Fibroblast of pulmonary artery (primary cell): ENCODE measurements at regions not wholly inside any gene's neighbourhood (a gene's known extent, or its start where the extent isn't known, plus 50 kb on each side); places are given as distances from the start of the nearest gene placed in this dataset.

Experiments used
- DNase-seq: peaks from one replicate; pipeline ENCODE4 v3.0.0-alpha.2; 2010; ENCODE audit warnings: low read depth
- H3K4me3 ChIP-seq: replicated peaks from 2 replicates; pipeline ENCODE4 v1.5.1; 2011; ENCODE audit warnings: low read depth, mild to moderate bottlenecking, control low read depth, low read length, moderate library complexity
- TF ChIP-seq, protein P1 (sequence below): IDR thresholded peaks from 2 replicates; pipeline ENCODE4 v1.5.1; 2011; ENCODE audit warnings: mild to moderate bottlenecking, control low read depth, low read length, inconsistent platforms; ENCODE audit errors: missing control alignments

DNA sequence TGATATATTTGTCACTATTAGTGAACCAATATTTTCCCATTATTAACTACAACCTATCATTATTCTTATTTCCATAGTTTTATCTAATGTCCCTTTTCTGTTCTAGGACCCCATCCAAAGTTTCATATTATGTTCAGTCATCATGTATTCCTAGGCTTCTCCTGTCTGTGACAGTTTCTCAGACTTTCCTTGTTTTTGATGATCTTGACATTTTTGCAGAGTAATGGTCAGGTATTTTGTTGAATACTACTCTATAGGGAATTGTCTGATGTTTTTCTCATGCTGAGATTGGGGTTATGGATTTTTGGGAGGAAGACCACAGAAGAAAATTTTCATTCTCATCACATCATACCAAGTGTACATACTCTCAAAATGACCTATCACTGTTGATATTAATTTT lies 684.6 kb downstream of the PLCL1 start:
- no peak overlapping the region for H3K4me3 ChIP-seq
- no peak for DNase-seq
- TF ChIP-seq, protein P1, sequence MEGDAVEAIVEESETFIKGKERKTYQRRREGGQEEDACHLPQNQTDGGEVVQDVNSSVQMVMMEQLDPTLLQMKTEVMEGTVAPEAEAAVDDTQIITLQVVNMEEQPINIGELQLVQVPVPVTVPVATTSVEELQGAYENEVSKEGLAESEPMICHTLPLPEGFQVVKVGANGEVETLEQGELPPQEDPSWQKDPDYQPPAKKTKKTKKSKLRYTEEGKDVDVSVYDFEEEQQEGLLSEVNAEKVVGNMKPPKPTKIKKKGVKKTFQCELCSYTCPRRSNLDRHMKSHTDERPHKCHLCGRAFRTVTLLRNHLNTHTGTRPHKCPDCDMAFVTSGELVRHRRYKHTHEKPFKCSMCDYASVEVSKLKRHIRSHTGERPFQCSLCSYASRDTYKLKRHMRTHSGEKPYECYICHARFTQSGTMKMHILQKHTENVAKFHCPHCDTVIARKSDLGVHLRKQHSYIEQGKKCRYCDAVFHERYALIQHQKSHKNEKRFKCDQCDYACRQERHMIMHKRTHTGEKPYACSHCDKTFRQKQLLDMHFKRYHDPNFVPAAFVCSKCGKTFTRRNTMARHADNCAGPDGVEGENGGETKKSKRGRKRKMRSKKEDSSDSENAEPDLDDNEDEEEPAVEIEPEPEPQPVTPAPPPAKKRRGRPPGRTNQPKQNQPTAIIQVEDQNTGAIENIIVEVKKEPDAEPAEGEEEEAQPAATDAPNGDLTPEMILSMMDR = no peak

DNA sequence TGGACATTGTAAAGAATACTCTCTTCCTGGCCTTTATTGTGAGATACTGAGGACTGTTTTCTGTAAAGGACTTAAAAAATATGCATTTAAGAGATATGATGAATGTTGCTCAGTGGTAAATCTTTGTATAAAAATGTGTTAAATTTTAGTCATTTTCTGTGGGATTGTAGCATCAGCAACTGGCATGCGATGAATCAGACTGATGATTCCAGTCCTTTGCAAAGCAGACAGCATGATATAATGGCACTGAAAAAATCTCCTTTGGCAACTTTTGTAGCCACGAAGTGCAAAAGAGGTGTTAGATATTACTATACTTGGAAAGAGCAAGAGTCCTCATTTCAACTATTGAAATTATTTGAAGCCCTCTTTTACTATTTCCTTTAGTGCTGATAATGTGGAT lies 678.7 kb downstream of the PLCL1 start:
- TF ChIP-seq, protein P1 = no peak
- H3K4me3 ChIP-seq = no peak overlapping the region
- DNase-seq = no peak

DNA sequence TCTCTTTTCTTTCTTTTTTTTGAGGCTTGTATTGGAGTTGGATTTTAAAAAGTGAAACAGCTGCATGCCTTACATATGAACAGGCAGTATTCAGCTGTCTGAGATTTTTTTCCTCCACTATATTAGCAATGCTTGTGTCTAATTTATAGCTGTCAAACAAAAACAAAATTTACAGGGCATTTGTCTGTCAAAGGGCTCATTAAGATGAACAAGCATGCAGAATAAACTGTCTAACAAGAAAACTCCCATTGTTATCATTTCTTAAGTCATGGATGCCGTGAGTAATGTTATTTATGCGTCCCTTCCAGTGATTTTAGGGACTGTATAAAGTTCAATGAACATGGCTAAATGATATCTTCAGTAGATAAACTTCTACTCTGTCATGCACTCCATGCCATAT lies 674.7 kb downstream of the PLCL1 start:
- TF ChIP-seq, protein P1 = no peak
- DNase-seq = no peak
- H3K4me3 ChIP-seq = no peak overlapping the region

DNA sequence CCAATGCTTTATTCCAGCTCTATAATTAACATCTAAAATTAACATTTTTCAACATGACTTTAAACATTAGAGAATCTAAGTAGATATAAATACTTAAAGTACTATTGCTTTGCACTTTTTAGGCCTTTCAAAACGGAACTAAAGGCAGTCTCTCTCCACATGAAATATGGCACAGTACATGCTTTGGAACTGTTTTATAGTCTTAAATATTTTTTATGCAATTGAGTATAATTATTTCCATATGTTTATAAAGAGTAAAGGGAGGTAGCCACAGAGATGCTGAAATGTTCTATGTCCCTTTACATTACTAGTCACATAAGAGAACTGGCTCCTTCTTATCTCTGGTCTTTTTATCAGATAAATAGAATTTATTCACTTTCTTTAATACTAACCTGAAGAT lies 674.0 kb downstream of the PLCL1 start:
- TF ChIP-seq, protein P1 = no peak
- no peak for DNase-seq
- H3K4me3 ChIP-seq = no peak overlapping the region

DNA sequence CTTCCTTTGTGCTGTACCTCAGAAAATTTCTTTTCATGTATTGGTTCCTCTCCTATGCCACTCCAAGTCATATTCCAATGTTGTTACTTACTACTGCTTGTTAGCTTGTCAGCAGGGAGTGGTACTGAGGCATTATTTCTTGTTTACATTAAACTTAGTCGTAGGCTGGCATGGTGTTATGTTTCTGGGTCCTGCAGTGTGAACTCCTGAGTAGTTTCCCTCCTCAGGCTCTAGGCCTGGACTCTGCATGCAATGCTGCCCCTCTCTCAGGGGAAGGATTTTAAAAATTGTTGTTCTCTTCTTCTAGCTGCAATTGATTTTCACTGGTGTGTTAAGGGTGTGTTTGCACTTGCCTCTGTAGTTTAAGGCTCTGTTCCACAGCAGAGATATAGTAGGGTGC lies 671.6 kb downstream of the PLCL1 start:
- no peak for DNase-seq
- H3K4me3 ChIP-seq = no peak overlapping the region
- TF ChIP-seq, protein P1 = no peak

DNA sequence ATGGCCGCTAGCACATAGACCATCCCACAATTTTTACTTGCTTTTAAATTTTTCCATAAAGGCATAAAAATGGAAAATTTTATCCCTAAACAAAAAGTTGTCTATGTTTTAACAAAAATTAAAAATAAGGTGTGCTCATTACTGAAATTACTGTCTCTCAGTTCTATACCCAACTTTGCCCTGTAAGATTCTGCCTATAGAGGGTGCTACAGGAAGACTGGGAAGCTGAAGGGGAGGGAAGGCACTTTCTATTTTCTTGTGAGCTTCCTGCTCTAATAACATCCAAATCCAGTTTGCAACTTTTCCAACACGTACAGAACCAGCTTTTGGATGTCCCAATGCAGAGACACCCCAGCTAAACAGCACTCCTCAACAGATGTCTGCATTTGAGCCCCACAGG lies 666.9 kb downstream of the PLCL1 start:
- H3K4me3 ChIP-seq = no peak overlapping the region
- TF ChIP-seq, protein P1 = no peak
- no peak for DNase-seq

DNA sequence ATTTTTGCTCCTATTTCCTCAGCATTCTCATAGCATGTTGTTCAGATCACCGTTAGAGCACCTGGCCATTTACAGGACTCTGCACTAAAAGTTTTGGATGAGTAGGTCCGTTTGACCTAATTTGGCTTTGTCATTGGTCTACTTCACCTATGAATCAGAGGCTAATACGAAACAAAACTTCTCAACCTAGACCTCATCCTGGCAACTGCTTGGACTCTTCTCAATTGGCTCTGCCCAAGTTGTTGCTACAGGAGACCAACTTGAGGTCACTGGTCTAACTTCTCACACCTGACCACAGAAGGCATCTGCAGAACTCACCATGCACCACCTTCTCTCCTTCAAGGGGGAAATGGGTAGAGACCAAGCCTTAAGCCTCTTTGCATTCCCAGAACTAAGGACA lies 663.7 kb downstream of the PLCL1 start:
- TF ChIP-seq, protein P1 = no peak

More for the DNA sequence above, 663.7 kb downstream of the PLCL1 start:
- no peak for DNase-seq
- no peak overlapping the region for H3K4me3 ChIP-seq
